A673 (cell line): ENCODE measurements at regions not wholly inside any gene's neighbourhood (a gene's known extent, or its start where the extent isn't known, plus 50 kb on each side); places are given as distances from the start of the nearest gene placed in this dataset.

Experiments used
- BruUV-seq: library from RNA; stranded (reverse); fragments of 400-500 nt; replicated peaks from 2 replicates; lab custom pipeline; 2021; lab: Mats Ljungman, UMichigan
- CTCF ChIA-PET: fragments of 300-600 bp; sonication (Branson Sonifier 250); formaldehyde crosslinking; loops from one replicate; lab custom pipeline; 2022; ENCODE audit warnings: antibody characterized with exemption; lab: Charles Lee
- POLR2A ChIA-PET: fragments of 300-600 bp; sonication (Branson Sonifier 250); formaldehyde crosslinking; loops from one replicate; lab custom pipeline; 2022; ENCODE audit warnings: antibody characterized with exemption; ENCODE audit not compliant: low non-redundant PET; lab: Charles Lee
- DNase-seq: peaks from one replicate; pipeline ENCODE4 v3.0.0-alpha.2; 2015; ENCODE audit warnings: low spot score
- H3K27ac ChIP-seq: fragments of 200-600 bp; sonication (generic); 2 replicates; pipeline ENCODE4 v1.5.1; 2016; ENCODE audit warnings: mixed run types, low read depth, mild to moderate bottlenecking, mixed read lengths, antibody characterized with exemption, low read length; ENCODE audit not compliant: poor library complexity, severe bottlenecking
- H3K27me3 ChIP-seq: fragments of 200-600 bp; sonication (generic); replicated peaks from 2 replicates; pipeline ENCODE4 v1.6.1; 2017; ENCODE audit warnings: mixed run types, low read depth, mild to moderate bottlenecking, mixed read lengths, antibody characterized with exemption, low read length; ENCODE audit not compliant: insufficient read depth, poor library complexity
- H3K36me3 ChIP-seq: fragments of 200-600 bp; sonication (generic); 2 replicates; pipeline ENCODE4 v1.6.1; 2016; ENCODE audit warnings: mixed run types, mild to moderate bottlenecking, mixed read lengths, antibody characterized with exemption, low read length; ENCODE audit not compliant: insufficient read depth, poor library complexity, severe bottlenecking
- H3K4me1 ChIP-seq: fragments of 200-600 bp; sonication (generic); 2 replicates; pipeline ENCODE4 v1.6.1; 2017; ENCODE audit warnings: mixed run types, mild to moderate bottlenecking, mixed read lengths, antibody characterized with exemption, low read length; ENCODE audit not compliant: insufficient read depth, poor library complexity, severe bottlenecking
- H3K4me3 ChIP-seq: fragments of 200-600 bp; sonication (generic); 2 replicates; pipeline ENCODE4 v1.5.1; 2016; ENCODE audit warnings: low read depth, mixed run types, mild to moderate bottlenecking, mixed read lengths, low read length; ENCODE audit not compliant: poor library complexity, severe bottlenecking
- H3K9me3 ChIP-seq: fragments of 200-600 bp; sonication (generic); 2 replicates; pipeline ENCODE4 v1.6.1; 2016; ENCODE audit warnings: mixed run types, low read depth, mild to moderate bottlenecking, mixed read lengths, antibody characterized with exemption, low read length; ENCODE audit not compliant: poor library complexity, severe bottlenecking
- CTCF ChIP-seq: fragments of 300-800, 200-600 bp; sonication (generic); conservative IDR thresholded peaks from 2 replicates; pipeline ENCODE4 v1.5.1; 2017; ENCODE audit warnings: low read depth, mild to moderate bottlenecking, antibody characterized with exemption, low read length, moderate library complexity, mixed read lengths
- EZH2 ChIP-seq: fragments of 200-600 bp; sonication (generic); IDR thresholded peaks from 2 replicates; pipeline ENCODE4 v1.6.1; 2017; ENCODE audit warnings: borderline replicate concordance, low read depth, mild to moderate bottlenecking, mixed read lengths, antibody characterized with exemption, low read length; ENCODE audit not compliant: poor library complexity, severe bottlenecking
- intact Hi-C: fragments of 100-400 bp; cut with micrococcal nuclease; formaldehyde crosslinking; loops from one replicate; pipeline ENCODE4 v1.10.0; 2022; ENCODE audit not compliant: unreplicated experiment

GRCh38 chr4:183580370-183580769 is 75.5 kb downstream of the ING2 start:
- no peak for TF ChIP-seq CTCF
- no peak for TF ChIP-seq EZH2
- CTCF ChIA-PET: no interaction called here

GRCh38 chr4:183580849-183581248 is 76.0 kb downstream of the ING2 start:
- H3K27ac ChIP-seq: no peak overlapping the region
- DNase-seq: no peak
- H3K36me3 ChIP-seq: no peaks in the 10 kb centered on the region
- no TSS peak for BruUV-seq
- TF ChIP-seq CTCF: no peak
- no peak for TF ChIP-seq EZH2
- peaks cover 3% of the 10 kb centered on the region for H3K9me3 ChIP-seq
- ChIA-PET POLR2A (no interaction called here), CTCF (no interaction called here)
- no peaks in the 10 kb centered on the region for H3K27me3 ChIP-seq
- no peak overlapping the region for H3K4me3 ChIP-seq
- intact Hi-C loops: no loop called here
- H3K4me1 ChIP-seq: peaks cover 1% of the 10 kb centered on the region

More at GRCh38 chr4:183580370-183580769, 75.5 kb downstream of the ING2 start:
- no peak for DNase-seq
- Histone ChIP-seq H3K36me3 (no peaks in the 10 kb centered on the region), H3K4me1 (no peaks in the 10 kb centered on the region), H3K27ac (no peak overlapping the region), H3K4me3 (no peak overlapping the region), H3K27me3 (no peaks in the 10 kb centered on the region), H3K9me3 (peaks cover 3% of the 10 kb centered on the region)
- no TSS peak for BruUV-seq
- intact Hi-C loops: no loop called here
- POLR2A ChIA-PET: no interaction called here

- Histone ChIP-seq H3K27me3 (peaks cover 9% of the 10 kb centered on the region), H3K9me3 (no peaks in the 10 kb centered on the region), H3K4me1 (peaks cover 31% of the 10 kb centered on the region), H3K4me3 (no peak overlapping the region), H3K27ac (no peak overlapping the region), H3K36me3 (no peaks in the 10 kb centered on the region)
- no peak for DNase-seq
- BruUV-seq: no TSS peak
- ChIA-PET POLR2A (no interaction called here), CTCF (no interaction called here)
- TF ChIP-seq EZH2: no peak
- TF ChIP-seq CTCF: no peak
- intact Hi-C loops: no loop called here
Measured at GRCh38 chr4:183586824-183587223, 72.2 kb downstream of the RWDD4 start.
